NCI-H2171 (cell line): ENCODE measurements at regions not wholly inside any gene's neighbourhood (a gene's known extent, or its start where the extent isn't known, plus 50 kb on each side); places are given as distances from the start of the nearest gene placed in this dataset.
"Not testable (repeated sequence)": the region's sequence is repeated elsewhere in the genome, so short reads cannot be mapped to it uniquely, and the experiment has no call there.

Experiments used
- DNase-seq: peaks from one replicate; lab custom pipeline; 2025; lab: John Stamatoyannopoulos, UW

DNA sequence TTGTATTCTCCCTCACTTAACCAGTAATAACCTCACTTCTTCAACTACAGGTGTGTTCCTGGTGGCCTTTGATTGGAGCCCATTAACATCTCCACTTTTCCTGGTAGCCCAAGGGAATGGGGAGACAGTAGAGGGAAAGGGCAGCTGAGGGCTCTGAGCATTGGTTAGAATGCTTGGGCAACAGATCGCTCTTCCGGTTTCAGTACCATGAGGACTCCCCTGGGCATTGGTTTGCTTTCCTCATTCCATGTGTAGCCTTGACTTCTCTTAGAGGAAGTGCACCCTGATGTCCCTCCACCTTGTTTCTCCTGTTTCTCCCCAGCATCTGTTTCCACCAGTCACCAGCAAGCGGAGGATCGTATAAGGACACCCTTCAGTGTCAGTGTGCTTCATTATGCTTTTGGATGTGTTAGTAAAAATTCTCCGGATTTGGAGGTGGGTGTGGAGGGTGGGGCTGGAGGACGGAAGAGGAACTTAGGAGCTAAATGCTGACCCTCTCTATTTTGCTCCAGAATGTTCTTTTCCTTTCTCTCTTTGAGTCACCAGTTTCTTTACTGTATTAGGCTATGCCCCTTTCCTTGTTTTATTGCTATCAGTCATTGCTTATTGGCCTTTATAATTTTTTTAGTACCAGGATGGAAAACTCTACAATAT lies 50.6 kb upstream of the ZNG1B start:
- DNase-seq: not testable (repeated sequence)

GRCh38 chr2:113379621-113380020 lies 57.9 kb upstream of the ZNG1B start:
- not testable (repeated sequence) for DNase-seq

GRCh38 chr2:113376913-113377445 lies 60.5 kb upstream of the ZNG1B start:
- no peak for DNase-seq

DNA sequence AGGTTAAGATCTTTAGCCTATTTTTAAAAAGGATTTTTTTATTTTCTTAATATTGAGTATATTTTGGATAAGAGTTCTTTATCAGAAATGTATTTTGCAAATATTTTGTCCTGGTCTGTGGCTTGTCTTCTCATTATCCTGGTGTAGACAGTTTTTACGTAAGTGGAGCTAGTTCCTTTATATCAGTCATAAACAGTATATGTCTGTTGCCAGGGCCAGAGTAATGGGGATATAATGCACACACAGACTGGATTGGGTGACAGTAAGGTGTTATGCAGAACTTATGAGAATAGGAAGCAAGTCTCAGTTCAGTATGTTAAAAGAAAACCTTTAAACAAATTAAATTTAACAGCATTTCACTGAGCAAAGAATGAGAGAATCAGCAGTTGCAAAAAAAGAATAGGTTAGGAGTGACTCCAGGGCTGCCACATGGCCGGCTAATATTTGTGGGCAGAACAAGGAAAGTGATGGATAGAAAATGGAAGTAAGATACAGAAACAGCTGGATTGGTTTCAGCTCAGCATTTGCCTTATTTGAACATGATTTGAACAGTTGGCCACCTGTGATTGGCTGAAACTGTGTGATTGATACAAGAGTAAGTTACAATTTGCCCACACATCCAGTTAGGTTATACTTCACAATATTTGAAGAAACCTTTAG lies 61.1 kb upstream of the ZNG1B start:
- DNase-seq: no peak

- DNase-seq: not testable (repeated sequence)
Measured at GRCh38 chr2:113374857-113375256, 62.6 kb upstream of the ZNG1B start.

GRCh38 chr2:113372258-113372834 lies 65.1 kb upstream of the ZNG1B start:
- DNase-seq: not testable (repeated sequence)

DNA sequence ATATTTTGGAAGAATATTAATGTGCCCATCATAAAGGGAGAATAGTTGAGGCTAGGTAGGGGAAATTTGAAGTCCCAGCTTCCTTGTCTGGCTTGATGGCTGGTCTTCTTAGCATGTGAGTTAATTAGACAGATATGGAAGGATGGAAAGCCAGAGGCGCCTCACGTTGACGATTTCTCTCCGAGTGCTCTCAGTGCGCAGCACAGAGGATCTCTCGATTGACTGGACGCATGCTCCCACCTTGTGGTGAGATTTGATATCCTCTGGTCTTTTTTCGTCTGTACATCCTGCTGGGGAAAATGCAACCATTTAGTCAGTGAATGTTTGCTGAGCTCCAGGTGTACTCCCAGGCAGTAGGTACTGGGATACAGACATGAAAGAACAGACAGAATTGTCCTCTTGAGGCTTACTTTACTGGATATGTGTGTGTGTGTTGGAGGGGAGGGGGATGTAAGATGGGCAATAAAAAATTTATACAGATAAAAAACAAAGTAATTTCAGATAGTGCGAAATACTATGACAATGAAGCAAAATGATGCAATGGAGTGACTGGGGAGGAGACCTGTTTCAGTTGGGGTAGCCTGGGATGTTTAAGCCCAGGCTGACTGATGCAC lies 66.9 kb upstream of the ZNG1B start:
- DNase-seq: no peak

DNA sequence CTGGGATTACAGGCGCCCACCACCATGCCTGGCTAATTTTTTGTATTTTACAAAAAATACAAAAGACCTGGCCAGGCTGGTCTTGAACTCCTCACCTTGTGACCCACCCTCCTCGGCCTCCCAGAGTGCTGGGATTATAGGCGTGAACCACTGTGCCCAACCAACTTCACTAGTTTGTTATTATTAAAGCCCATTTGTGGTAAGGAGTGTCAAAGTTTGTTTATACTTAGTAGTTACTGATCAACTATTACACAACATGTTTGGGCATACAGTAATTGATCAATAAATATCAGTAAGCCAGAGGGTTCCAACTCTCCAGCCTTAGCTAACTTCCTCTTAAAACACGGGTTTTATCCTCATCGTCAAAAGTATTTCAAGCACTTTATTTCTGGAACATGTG lies 67.5 kb upstream of the ZNG1B start:
- no peak for DNase-seq

DNA sequence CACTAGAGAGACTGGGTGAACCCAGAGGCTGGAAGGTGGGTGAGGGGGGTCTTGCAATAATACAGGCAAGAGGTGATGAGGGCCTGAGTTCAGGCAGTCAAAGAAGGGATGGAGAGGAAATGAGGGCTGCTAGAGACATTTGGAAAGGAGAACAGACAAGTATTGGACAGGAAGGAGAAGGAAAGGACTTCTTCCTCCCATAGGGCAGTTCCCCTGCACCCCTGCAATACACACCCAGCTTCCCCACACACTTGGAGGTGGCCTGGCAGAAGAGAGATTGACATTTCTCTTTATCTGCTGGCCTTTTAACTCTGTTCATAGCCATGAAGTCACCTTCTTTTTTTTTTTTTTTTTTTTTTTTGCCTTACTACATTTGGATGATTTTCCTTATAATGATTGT lies 68.9 kb upstream of the ZNG1B start:
- DNase-seq: not testable (repeated sequence)

DNA sequence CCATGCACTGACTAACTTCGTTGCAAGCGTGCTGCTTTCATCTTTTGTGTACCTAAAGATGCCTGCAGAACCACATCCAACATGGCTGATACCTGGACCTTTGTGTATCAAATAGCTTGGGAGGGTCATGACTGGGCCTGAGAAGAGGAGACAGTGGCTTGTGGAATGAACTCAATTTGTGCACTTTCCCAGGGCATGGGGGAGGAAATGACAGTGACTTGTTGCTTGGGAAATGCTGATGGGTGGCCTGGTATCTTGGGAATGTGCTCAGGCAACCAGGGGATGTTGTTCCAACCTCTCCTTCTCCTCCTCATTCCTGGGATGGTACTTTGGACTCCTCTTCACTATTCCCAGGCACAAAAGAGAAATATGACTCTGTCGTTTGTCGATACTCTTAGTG lies 70.7 kb upstream of the ZNG1B start:
- not testable (repeated sequence) for DNase-seq

DNA sequence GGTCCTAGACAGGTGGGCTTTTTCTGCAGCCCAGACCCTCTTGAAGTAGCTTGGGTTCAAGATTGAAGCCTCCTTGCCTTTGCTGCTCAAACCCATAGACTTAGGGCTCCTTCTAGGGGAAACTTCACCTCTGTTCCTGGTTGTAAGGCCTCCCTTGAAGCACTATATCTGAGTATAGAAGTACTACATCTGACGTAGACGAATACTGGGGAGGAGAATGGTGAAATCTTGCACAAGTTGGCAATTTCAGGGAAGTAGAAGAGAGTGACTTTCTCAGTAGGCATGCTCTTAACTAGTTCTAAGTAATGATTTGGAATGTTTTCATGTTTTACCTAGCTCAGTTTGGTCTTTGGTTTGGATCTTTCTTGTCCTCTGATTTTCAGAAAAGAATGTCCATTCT lies 71.7 kb upstream of the ZNG1B start:
- not testable (repeated sequence) for DNase-seq

DNA sequence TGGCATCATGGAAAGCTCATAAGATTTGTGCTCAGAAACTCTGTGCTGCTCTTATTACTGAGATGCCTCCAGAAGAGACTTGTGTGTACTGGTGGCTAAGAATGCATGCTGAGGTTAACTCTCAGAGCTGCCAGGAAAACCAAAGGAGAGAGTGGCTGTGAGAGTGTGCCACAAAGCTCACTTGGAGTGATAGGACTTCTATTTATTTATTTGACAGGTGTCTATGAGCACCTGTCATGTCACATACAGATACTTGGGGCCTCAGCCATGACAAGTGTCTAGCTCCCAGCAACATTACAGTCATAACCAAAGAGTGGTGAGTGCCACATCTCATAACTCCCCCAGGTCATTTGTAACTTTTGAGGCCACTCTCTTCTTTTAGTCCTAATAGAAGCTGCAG lies 72.2 kb upstream of the ZNG1B start:
- not testable (repeated sequence) for DNase-seq

DNA sequence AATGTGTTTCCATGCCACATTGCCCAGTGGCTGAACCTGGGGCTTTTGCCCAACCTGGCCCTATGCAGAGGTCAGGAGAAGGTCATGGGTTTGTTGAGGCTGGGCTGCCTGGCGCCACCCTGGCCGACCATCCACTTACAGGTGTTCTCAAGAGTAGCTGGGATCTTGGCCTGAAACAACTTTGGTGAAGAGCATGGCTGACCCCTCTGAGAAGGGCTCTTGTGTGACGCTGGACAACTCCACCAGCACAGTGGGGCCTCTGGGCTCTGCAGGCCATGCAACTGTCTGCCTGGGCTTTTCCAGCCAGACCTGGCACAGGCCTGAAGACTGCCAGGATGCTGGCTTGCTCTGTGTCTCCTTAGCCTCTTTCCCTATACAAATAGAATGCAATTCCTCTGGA lies 76.4 kb upstream of the ZNG1B start:
- no peak for DNase-seq

- no peak for DNase-seq
Measured at GRCh38 chr2:113357071-113357470, 78.3 kb upstream of the PAX8 start.

DNA sequence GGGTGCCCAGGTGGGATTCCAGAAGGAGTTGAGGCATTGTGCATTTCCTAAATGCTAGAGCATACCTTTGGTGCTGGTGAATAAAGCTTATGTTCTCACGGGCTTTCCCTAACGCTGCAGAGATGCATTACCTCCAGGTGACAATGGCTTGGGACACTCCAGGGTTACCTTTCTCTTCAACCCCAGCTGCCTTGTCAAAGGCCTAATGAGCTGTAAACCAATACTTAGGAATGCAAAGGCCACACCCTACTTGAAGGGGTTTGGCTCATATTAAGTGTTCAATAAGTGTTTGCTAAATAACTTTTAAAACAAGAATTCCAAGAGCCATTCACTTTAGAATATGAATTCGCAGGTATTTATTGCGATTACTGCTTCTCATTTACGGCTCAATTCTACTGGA lies 77.6 kb upstream of the PAX8 start:
- not testable (repeated sequence) for DNase-seq

GRCh38 chr2:113355339-113356015 lies 76.8 kb upstream of the PAX8 start:
- not testable (repeated sequence) for DNase-seq

DNA sequence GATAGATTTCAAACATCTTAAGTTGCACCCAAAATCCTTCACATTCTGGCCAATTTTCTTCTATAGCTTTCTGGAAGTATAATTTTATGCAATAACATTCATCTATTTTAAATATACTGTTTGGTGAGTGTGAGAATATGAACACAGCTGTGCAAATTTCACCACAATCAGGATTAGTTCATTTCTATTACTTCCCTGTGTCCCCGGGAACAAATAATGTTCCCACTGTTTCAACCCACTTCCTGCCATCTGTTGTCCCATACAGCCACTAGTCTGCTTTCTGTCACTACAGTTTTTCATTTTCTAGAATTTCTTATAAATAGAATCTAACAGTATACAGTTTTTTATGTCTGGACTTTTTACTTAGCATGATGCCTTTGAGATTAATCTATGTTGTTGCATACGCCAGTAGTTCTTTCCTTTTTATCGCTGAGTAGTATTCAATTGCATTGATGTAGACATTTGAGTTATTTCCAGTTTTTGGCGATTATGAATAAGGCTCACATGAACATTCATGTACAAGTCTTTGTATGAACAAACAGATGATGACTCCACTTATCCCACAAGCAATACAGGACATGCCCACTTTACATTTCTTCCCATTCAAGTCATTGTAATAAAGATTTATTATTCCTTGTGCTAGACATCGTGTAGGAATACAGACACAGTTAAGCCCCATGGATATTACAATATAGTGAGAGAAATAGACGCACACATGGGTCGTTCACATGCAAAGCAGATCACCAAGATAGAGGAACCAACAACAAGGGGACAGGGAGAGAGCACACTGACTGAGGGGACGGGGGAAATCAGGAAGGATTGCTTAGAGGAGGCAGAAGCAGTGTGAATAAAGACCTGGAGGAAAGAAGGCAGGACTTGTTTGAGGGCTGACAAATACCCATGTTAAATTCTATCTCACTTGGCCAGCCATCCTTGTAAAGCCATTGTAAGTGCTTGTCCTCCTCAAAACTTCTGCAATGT lies 72.9 kb upstream of the PAX8 start:
- DNase-seq: no peak

- DNase-seq: not testable (repeated sequence)
Measured at GRCh38 chr2:113343800-113344199, 65.1 kb upstream of the PAX8 start.

- DNase-seq: no peak
Measured at GRCh38 chr2:113342650-113343049, 63.9 kb upstream of the PAX8 start.

GRCh38 chr2:113341870-113342253 lies 63.1 kb upstream of the PAX8 start:
- DNase-seq: not testable (repeated sequence)
